ENCODE measurements at regions not wholly inside any gene's neighbourhood (a gene's known extent, or its start where the extent isn't known, plus 50 kb on each side); places are given as distances from the start of the nearest gene placed in this dataset.

- no peak for TF ChIP-seq POLR2AphosphoS5 (IDR thresholded peaks at IDR 0.05; ENCODE audit: low read depth)
- no peak for TF ChIP-seq REST (IDR thresholded peaks at IDR 0.05; ENCODE audit: insufficient replicate concordance, low read depth)
Measured at GRCh38 chr12:24473097-24473496, 475.8 kb downstream of the BCAT1 start.
